Breast epithelium (tissue), 3 donors: ENCODE measurements at regions not wholly inside any gene's neighbourhood (a gene's known extent, or its start where the extent isn't known, plus 50 kb on each side); places are given as distances from the start of the nearest gene placed in this dataset.

Experiments
- POLR2A ChIP-seq: fragments of 450-650 bp; IDR thresholded peaks from one replicate; pipeline ENCODE4 v1.6.1; 2016; ENCODE audit warnings: antibody characterized with exemption, mild to moderate bottlenecking, moderate library complexity
- POLR2AphosphoS5 ChIP-seq, 3 donors: sonication (generic); formaldehyde crosslinking; IDR thresholded peaks; one replicate each; pipeline ENCODE4 v1.6.1; 2017; ENCODE audit warnings: antibody characterized with exemption in 3 of 3
- TF ChIP-seq, protein P1 (sequence below), 3 donors: fragments of 450-650 bp; IDR thresholded peaks; one replicate each; pipeline ENCODE4 v1.5.1; 2016 to 2017; ENCODE audit warnings: antibody characterized with exemption in 3 of 3, mild to moderate bottlenecking in 3 of 3, moderate library complexity in 3 of 3

DNA sequence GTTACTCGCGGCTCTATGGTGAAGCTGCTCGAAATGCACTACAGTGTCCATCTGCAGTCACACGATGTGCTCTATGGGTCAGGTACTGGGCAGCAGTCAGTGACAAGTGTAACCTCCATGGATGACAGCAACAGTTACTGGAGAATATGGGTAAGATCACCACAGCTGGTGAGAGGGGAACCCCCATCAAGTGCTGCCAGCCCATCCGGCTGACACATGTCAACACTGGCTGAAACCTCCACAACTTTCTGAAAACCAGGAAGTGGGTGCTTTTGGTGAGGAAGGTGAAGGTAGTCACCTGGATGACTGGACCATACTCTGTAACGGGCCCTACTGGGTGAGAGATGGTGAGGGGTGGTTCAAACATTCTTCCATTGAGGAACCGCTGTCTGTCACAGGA, 87.4 kb upstream of the C15orf39 start:
- TF ChIP-seq, protein P1, sequence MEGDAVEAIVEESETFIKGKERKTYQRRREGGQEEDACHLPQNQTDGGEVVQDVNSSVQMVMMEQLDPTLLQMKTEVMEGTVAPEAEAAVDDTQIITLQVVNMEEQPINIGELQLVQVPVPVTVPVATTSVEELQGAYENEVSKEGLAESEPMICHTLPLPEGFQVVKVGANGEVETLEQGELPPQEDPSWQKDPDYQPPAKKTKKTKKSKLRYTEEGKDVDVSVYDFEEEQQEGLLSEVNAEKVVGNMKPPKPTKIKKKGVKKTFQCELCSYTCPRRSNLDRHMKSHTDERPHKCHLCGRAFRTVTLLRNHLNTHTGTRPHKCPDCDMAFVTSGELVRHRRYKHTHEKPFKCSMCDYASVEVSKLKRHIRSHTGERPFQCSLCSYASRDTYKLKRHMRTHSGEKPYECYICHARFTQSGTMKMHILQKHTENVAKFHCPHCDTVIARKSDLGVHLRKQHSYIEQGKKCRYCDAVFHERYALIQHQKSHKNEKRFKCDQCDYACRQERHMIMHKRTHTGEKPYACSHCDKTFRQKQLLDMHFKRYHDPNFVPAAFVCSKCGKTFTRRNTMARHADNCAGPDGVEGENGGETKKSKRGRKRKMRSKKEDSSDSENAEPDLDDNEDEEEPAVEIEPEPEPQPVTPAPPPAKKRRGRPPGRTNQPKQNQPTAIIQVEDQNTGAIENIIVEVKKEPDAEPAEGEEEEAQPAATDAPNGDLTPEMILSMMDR (IDR thresholded peaks at IDR 0.05), result no peak
- TF ChIP-seq POLR2AphosphoS5 (IDR thresholded peaks at IDR 0.05) (no peak), POLR2A (no peak)
